ENCODE measurements at regions not wholly inside any gene's neighbourhood (a gene's known extent, or its start where the extent isn't known, plus 50 kb on each side); places are given as distances from the start of the nearest gene placed in this dataset.

GRCh38 chr14:84152452-84152851, 1377.5 kb upstream of the FLRT2 start:
- no peak for DNase-seq

GRCh38 chr14:84162633-84163032, 1367.3 kb upstream of the FLRT2 start:
- no peak for DNase-seq

- no peak for DNase-seq
These were observed 1362.9 kb upstream of the FLRT2 start for GRCh38 chr14:84167026-84167425.

- DNase-seq: no peak
These were observed 1349.6 kb upstream of the FLRT2 start for GRCh38 chr14:84180336-84180735.

- no peak for DNase-seq
These were observed 1348.9 kb upstream of the FLRT2 start for GRCh38 chr14:84181072-84181471.

DNA sequence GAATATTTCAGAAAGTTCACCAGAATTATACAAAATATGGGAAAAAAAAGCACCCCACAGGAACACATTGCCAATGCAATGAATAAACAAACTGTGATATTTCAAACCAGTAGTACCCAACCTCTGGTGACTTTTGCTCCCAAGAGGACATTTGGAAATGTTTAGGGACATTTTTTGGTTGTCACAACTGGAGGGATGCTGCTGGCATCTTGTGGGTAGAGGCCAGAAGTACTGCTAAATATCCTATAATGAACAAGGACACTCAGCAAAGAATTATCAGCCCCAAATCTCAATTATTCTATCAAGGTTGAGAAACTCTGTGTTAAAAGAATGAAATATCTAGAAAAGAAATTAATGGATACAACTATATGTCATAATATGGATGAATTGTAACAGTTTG, 1334.4 kb upstream of the FLRT2 start:
- no peak for DNase-seq

GRCh38 chr14:84197704-84198103, 1332.2 kb upstream of the FLRT2 start:
- no peak for DNase-seq

- DNase-seq: no peak
These were observed 1327.5 kb upstream of the FLRT2 start for GRCh38 chr14:84202486-84202885.

DNA sequence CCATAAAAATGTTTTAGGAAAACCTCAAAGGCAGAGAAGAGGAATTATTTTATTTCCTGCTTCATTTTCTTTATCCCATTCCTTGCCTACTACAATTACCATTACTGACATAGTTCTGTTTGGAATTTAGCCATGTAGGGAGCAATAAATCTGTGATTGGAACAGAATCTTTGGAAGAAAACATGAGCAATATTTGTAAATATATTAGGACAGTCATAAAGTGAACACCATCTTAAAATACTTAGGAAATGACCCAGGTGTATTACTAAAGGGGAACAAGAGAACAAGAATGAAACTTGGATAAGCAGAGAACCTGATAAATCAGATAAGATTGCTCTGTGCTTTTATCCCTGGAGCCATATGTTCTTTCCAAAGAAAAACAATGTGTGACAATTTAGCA, 1326.0 kb upstream of the FLRT2 start:
- no peak for DNase-seq

DNA sequence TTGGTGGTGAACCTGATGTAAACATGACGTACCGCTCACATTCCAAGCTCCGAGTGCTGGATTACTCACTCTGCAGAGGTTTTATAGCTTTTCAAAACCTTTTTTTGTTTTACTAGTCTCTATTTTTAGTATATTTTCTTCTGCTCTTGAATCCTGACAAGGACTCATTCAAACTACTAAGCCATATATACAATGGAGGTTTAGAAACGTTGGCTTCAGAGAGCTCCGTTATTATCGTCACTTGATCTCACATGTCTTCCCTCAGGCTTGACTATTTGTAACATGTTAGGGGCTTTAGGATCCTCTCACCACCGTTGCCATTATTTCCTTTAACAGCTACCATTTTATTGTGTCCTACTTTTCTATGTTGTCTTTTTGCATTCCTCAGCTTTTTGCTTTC, 1321.5 kb upstream of the FLRT2 start:
- DNase-seq: no peak

DNA sequence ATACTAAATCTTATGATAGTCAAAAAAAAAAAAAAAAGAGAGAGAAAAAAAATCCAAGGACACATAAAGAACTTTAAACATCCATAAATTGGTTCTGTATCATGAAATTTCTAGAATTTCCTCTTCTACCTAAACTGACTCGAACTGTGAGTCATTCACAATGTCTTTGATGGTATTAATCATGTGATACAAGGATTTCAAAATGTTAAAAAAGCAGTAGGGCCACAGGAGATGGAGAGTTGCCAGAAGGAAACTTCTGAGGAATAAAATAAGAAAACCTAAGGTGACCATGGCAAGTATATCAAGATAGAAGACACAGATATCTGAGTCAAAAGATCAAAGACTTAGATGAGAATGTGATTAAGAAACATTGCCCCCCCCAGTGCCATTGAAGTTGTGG, 1320.9 kb upstream of the FLRT2 start:
- no peak for DNase-seq

DNA sequence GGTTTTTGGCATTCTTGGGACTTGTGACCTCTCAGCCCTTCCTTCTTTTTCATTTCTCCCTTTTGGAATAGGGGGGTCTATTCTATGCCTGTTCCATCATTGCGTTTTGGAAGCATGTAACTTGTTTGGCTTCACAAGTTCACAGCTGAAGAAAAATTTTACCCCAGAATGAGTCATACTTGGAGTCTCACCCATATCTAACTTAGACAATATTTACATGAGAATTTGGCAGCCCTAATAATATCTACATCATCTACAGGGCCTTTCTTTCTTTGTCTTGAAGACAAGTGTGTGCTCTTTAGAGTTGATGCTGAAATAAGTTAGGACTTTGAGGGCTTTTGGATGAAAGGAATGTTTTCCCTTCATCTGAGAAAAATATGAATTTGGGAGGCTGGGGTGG, 1312.9 kb upstream of the FLRT2 start:
- no peak for DNase-seq

DNA sequence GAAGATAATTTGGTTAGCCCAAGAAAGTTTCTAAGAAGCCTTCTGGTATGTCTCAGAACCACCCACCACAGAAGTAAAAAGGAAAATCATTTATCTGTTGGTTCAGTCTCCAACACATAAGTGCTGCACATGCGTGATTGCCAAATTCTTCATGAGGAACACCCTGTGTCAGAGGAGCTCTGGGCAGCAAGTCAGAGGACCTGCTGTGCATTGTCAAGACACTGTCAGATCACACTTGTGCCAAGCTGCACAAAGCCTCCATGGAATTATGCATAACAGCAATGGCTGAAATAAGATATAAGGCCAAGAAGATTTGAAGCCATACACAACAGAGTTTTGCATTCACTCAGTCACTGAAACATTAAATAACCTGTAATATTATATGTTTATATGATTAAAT, 1304.7 kb upstream of the FLRT2 start:
- no peak for DNase-seq

DNA sequence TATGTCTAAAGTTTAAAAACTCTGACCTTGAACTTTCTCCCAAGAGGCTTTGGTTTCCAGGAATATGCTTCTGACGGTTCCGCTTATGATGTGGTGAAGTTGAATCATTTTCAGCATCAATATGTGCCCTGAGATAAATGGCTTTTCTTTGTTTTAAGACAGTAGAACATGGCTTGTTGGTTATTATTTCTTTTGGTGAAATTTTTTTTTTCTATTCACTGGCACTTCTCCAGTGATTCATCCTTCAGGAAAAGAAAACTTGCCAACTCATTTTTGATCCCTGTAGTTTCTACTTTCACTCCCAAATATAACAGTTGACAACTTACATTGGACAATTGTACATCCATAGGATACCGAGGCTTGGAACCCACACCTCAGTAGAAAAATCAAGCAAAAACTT, 1301.2 kb upstream of the FLRT2 start:
- no peak for DNase-seq

GRCh38 chr14:84234281-84234680, 1295.7 kb upstream of the FLRT2 start:
- no peak for DNase-seq

GRCh38 chr14:84236290-84236689, 1293.7 kb upstream of the FLRT2 start:
- DNase-seq: no peak

- DNase-seq: no peak
These were observed 1292.1 kb upstream of the FLRT2 start for GRCh38 chr14:84237881-84238280.

DNA sequence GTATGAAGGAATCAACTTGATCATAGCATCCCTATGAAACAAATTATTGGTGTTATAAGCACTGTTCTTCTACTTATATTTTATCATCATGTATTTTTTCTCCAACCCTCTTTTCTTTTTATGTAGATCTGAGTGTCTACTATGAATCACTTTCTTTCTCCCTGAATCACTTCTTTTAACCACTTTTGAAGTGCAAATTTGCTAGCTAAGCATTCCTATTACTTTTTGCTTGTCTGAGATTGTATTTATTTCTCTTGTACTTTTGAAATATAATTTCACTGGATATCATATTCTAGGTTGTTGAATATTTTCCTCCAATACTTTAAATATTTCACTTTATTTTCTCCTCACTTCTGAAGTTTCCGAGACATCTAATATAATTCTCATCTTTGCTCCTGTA, 1282.3 kb upstream of the FLRT2 start:
- DNase-seq: no peak

- DNase-seq: no peak
These were observed 1279.1 kb upstream of the FLRT2 start for GRCh38 chr14:84250893-84251292.

DNA sequence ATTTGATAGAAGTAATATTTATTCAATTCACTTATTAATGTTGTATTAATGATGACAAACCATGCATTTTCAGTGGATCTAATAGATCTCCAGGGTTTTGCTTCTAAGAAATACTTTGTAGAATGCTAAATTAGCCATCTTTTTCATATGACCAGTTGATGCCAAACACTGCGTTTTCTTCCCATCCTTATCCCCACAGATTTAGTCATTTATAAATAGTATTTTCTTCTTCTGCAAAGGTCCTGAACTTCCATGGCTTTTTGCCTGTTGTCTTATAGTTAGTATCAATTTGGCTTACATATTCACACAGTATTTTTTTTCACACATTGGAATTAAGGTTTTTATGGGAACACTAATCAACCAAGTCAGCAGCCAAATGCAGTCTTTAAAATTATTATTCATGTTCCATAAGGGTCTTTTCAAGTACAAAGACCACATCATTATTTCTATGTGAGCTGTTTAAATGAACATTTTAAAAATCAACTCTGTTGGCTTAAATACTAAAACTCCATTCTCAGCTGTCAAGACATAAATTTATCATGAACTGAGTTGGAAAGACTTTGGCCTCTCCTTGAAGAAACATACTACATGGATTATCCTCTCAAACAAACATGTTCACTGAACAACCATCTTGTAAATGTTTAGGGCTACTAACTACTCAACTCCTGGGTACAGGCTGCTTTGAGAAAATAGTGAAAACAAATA, 1278.4 kb upstream of the FLRT2 start:
- no peak for DNase-seq

DNA sequence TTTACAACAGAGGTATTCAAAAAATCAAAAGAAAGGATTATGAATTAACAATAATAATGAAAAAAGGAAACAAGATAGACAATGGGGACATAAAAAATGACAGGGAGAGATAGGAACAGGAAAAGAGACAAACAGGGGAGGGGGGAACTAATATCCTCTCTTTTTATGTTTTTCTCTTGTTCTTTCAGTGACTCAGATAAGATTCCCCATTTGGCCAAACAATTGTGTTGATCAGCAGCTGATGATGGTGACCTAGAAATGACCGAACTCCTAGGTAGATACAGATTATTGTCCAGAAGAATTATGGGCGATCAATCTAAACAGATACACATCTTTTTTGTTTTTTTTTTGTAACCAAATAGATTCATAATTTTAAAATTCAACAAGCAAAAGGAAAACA, 1277.2 kb upstream of the FLRT2 start:
- no peak for DNase-seq

- no peak for DNase-seq
These were observed 1276.6 kb upstream of the FLRT2 start for GRCh38 chr14:84253326-84253725.

DNA sequence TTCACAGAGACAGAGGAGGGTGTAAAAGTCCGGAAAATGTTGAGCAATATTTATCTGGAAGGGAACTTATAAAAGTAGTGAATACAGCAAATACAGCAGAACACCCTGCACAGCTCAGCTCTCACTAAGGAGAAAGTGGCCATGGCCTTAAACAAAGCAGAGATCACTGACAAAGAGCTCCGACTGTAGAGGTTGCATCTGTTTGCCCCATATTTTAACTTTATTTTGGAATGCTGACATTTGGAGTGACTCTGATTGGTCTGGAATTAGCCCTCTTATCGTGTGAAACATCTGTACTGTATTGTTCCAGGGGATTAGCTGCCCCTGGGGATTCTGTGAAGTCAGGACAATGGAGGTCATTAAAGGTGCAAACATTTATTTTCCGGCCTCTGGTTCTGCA, 1275.7 kb upstream of the FLRT2 start:
- no peak for DNase-seq

- DNase-seq: no peak
These were observed 1267.0 kb upstream of the FLRT2 start for GRCh38 chr14:84262932-84263331.

DNA sequence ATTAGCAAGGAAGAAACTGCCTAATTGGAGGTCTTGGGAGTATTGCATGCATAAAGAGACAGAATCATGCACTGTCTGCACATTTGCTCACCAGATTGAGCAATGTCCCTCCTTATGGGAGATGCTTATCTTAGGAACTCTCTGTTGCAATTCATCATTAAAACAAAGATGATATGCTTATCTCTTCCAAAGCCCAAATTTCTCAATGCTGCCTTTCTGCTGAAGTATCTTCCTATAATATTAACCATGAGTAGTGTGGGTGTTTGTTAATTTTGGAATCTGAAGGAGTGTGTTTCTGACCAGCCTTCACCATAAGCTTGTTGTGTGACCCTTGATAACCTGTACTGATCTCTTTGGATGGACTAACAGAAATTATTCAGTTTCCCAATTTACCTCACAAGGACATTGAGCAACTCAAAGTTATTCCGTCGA, 1257.6 kb upstream of the FLRT2 start:
- DNase-seq: no peak

DNA sequence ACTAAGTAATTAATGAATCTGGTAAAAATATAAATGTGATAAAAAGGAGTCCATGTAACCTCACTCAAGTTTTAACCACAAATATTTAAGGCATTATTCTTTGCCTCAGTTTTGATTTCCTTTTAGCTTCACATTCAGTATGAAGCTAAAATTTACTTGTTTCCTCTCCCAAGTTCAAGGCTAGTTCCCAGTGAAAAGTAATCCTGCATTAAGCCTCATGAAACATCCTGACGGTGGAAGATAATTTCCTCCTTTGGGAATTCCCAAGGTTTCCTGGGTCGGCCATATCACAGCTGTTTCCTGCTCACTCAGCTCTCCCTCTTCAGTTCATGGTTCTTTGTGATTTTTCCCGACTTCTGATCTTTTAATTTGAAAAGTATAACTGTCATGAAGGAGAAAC, 1256.8 kb upstream of the FLRT2 start:
- DNase-seq: no peak
